ENCODE measurements at regions not wholly inside any gene's neighbourhood (a gene's known extent, or its start where the extent isn't known, plus 50 kb on each side); places are given as distances from the start of the nearest gene placed in this dataset.

DNA sequence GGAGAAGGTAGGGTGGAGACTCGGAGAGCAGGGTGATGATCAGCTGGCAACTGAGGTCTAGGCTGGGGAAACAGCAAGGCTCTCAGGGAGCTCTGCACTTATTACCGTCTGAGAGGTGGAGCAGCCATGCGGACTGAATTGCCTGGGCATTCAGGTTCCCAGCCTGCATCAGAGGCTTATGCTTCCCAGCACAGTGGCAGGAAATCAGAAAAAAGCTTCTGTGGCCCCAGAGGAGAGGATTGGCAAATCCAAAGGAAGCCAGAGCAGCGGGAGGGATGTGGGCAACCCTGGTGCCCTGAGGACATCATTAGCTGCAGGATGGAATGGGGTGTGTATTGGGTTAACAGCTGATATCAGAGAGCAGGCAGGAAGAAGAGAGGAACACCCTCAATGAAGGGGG, 374.1 kb upstream of the POU3F1 start:
- Histone ChIP-seq H3K36me3 (no peaks in the 10 kb centered on the region), H3K9me3 (no peaks in the 10 kb centered on the region), H3K27ac (no peak overlapping the region), H3K4me3 (no peak overlapping the region), H3K4me1 (no peaks in the 10 kb centered on the region), H3K27me3 (no peaks in the 10 kb centered on the region)
- intact Hi-C loops (cut with DNase I) = no loop called here
- DNase-seq (ENCODE audit: extremely low spot score in 2 of 2) = no peak
- TF ChIP-seq, protein P1, sequence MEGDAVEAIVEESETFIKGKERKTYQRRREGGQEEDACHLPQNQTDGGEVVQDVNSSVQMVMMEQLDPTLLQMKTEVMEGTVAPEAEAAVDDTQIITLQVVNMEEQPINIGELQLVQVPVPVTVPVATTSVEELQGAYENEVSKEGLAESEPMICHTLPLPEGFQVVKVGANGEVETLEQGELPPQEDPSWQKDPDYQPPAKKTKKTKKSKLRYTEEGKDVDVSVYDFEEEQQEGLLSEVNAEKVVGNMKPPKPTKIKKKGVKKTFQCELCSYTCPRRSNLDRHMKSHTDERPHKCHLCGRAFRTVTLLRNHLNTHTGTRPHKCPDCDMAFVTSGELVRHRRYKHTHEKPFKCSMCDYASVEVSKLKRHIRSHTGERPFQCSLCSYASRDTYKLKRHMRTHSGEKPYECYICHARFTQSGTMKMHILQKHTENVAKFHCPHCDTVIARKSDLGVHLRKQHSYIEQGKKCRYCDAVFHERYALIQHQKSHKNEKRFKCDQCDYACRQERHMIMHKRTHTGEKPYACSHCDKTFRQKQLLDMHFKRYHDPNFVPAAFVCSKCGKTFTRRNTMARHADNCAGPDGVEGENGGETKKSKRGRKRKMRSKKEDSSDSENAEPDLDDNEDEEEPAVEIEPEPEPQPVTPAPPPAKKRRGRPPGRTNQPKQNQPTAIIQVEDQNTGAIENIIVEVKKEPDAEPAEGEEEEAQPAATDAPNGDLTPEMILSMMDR (IDR thresholded peaks at IDR 0.05) = no peak
- TF ChIP-seq POLR2AphosphoS5 (IDR thresholded peaks at IDR 0.05; ENCODE audit: insufficient read depth in 1 of 2, low read depth in 1 of 2) (no peak), POLR2A (IDR thresholded peaks at IDR 0.05) (no peak)

DNA sequence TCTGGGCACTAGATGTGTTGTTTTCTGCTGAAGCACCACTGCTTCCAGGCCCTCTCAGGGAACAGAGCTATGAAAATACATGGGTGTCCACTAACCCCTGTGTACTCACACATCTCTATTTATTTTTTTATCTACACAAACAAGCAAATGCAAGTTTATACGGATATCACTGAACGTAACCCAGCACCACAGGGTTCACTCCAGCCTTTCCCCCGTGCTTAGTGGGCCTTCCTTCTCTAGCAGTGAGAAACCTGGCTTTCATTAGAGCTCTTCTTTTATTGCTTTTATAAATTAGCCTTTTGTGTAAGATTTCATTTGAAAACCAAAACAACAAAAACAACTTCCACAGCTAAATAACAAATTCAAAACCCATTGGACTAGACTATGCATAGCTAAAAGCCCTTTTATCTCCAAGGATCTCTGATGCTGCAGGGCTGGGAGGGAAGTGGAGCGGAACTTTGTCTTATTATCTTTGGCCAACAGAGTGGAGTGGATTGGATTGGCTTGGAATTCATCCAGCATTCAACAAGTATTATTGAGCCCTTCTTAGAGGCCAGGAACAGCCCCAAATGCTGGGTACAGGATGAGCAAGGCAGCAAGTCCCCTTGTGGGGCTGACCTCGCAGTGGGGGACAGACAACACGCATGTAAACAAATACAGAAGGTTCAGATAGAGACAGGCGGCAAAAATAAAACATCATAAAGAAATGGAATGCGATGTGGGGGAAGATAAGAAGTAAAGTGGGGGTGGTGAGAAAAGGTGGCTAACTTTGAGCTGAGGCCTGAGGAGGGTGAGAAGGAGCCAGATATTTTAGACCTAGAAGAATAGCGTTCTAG, 371.8 kb upstream of the POU3F1 start:
- H3K4me3 ChIP-seq = no peak overlapping the region
- no peaks in the 10 kb centered on the region for H3K36me3 ChIP-seq
- H3K9me3 ChIP-seq = no peaks in the 10 kb centered on the region
- no peaks in the 10 kb centered on the region for H3K4me1 ChIP-seq
- intact Hi-C loops (cut with DNase I) = no loop called here
- H3K27ac ChIP-seq = no peak overlapping the region
- TF ChIP-seq, protein P1 (IDR thresholded peaks at IDR 0.05) = no peak
- H3K27me3 ChIP-seq = no peaks in the 10 kb centered on the region
- no peak for DNase-seq (ENCODE audit: extremely low spot score in 2 of 2)

DNA sequence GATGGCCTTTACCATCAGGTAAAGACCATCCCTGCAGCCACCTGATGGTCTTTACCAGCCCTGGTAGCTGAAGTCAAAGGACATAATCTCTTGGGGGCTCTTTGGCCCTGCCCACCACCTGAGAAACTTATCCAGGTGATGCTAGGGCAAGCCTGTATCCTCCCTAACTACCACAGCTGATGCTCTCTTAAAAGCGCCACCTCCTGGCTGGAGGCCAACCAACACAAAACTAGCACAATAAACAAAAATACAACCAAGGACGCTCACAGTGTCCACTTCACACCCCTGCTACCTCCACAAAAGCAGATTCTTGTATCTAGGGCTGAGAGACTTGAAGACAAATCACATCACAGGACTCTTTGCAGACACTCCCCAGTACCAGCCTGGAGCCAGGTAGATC, 357.1 kb upstream of the POU3F1 start:
- H3K9me3 ChIP-seq = no peaks in the 10 kb centered on the region
- H3K4me3 ChIP-seq = no peak overlapping the region
- H3K4me1 ChIP-seq = no peaks in the 10 kb centered on the region
- H3K27ac ChIP-seq = no peak overlapping the region
- H3K27me3 ChIP-seq = no peaks in the 10 kb centered on the region
- H3K36me3 ChIP-seq = no peaks in the 10 kb centered on the region
- no peak for DNase-seq (ENCODE audit: extremely low spot score in 2 of 2)
- TF ChIP-seq, protein P1 (IDR thresholded peaks at IDR 0.05) = no peak
- no peak for TF ChIP-seq POLR2A (IDR thresholded peaks at IDR 0.05)
- no peak for TF ChIP-seq POLR2AphosphoS5 (IDR thresholded peaks at IDR 0.05; ENCODE audit: insufficient read depth in 1 of 2, low read depth in 1 of 2)
- intact Hi-C loops (cut with DNase I) = no loop called here

DNA sequence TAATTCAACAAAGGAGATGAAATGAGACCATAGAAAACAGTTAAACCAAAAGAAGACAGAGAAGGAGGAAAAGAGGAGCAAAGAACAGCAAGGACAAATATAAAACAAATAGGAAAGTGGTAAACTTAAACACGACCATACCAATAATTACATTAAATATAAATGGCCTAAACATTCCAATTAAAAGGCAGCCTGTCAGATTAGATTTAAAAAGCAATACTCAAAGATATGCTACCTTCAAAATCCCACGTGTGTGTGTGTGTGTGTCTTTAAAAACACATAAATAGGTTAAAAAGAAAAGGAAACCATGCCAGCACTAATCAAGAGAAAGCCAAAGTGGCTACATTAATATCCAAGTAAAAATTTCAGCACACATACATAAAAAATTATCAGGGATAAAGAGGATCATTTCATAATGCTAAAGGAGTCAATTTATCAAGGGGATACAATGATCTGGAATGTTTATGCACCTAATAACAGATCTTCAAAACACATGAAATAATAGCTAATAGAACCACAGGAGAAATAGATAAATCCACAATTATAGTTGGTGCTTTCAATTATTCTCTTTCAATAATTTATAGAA, 355.7 kb upstream of the POU3F1 start:
- H3K27me3 ChIP-seq = no peaks in the 10 kb centered on the region
- no peaks in the 10 kb centered on the region for H3K9me3 ChIP-seq
- H3K36me3 ChIP-seq = no peaks in the 10 kb centered on the region
- no peaks in the 10 kb centered on the region for H3K4me1 ChIP-seq
- intact Hi-C loops (cut with DNase I) = no loop called here
- no peak overlapping the region for H3K27ac ChIP-seq
- TF ChIP-seq, protein P1 (IDR thresholded peaks at IDR 0.05) = no peak
- no peak for TF ChIP-seq POLR2AphosphoS5 (IDR thresholded peaks at IDR 0.05; ENCODE audit: insufficient read depth in 1 of 2, low read depth in 1 of 2)
- TF ChIP-seq POLR2A (IDR thresholded peaks at IDR 0.05) = no peak
- no peak for DNase-seq (ENCODE audit: extremely low spot score in 2 of 2)
- H3K4me3 ChIP-seq = no peak overlapping the region

DNA sequence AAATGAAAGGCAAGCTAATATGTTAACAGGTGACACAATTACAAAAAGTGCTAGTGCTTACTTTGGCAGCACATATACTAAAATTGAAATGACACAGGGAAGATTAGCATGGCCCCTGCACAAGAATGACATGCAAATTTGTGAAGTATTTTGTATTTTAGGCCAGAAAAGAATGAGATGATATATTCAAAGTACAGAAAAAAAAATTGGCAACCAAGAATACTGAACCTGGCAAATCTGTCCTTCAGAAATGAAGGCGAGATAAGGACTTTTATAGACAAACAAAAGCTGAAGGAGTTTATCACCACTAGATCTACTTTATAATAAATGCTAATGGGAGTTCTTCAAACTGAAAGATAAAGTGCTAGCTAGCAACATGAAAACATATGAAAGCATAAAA, 350.0 kb upstream of the POU3F1 start:
- no peak for DNase-seq (ENCODE audit: extremely low spot score in 2 of 2)
- no peaks in the 10 kb centered on the region for H3K9me3 ChIP-seq
- no peak overlapping the region for H3K4me3 ChIP-seq
- H3K27me3 ChIP-seq = no peaks in the 10 kb centered on the region
- H3K36me3 ChIP-seq = no peaks in the 10 kb centered on the region
- no peak for TF ChIP-seq POLR2AphosphoS5 (IDR thresholded peaks at IDR 0.05; ENCODE audit: insufficient read depth in 1 of 2, low read depth in 1 of 2)
- TF ChIP-seq, protein P1 (IDR thresholded peaks at IDR 0.05) = no peak
- no peak for TF ChIP-seq POLR2A (IDR thresholded peaks at IDR 0.05)
- H3K4me1 ChIP-seq = no peaks in the 10 kb centered on the region
- H3K27ac ChIP-seq = no peak overlapping the region
- intact Hi-C loops (cut with DNase I) = no loop called here

Measured in vagina (tissue), 2 donors.